ENCODE measurements at regions not wholly inside any gene's neighbourhood (a gene's known extent, or its start where the extent isn't known, plus 50 kb on each side); places are given as distances from the start of the nearest gene placed in this dataset.

DNA sequence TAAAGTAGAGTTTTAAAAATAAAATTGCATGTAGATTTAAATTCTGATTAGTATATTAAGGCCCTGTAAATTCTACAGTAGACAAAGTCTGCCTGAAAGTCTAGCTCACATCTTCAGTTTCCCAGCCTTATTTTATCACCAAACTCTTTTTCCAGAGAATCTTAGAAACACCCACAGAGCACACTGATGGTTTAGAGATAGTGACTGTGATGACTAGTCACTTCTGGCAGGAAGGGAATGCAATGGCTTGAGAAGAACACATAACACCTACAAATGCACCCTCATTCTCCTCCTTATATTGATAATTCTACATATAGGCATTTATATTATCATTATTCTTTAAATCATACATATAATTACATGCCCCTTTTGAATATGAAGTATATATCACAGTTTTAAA lies 232.9 kb downstream of the ARAP2 start:
- TF ChIP-seq YY1 (IDR thresholded peaks at IDR 0.05; ENCODE audit: low read depth), result no peak
- TF ChIP-seq FOXM1 (IDR thresholded peaks at IDR 0.05; ENCODE audit: borderline replicate concordance, low read depth), result no peak
- TF ChIP-seq, protein P1, sequence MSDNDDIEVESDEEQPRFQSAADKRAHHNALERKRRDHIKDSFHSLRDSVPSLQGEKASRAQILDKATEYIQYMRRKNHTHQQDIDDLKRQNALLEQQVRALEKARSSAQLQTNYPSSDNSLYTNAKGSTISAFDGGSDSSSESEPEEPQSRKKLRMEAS (IDR thresholded peaks at IDR 0.05), result no peak
- no peak for TF ChIP-seq CREB1 (IDR thresholded peaks at IDR 0.05; ENCODE audit: low read depth)
- TF ChIP-seq TEAD4 (IDR thresholded peaks at IDR 0.05), result no peak
- no peak for TF ChIP-seq EGR1 (IDR thresholded peaks at IDR 0.05)
- TF ChIP-seq, protein P2, sequence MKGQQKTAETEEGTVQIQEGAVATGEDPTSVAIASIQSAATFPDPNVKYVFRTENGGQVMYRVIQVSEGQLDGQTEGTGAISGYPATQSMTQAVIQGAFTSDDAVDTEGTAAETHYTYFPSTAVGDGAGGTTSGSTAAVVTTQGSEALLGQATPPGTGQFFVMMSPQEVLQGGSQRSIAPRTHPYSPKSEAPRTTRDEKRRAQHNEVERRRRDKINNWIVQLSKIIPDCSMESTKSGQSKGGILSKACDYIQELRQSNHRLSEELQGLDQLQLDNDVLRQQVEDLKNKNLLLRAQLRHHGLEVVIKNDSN (IDR thresholded peaks at IDR 0.05), result no peak
- TF ChIP-seq ZBTB7A (IDR thresholded peaks at IDR 0.05; ENCODE audit: low read depth), result no peak
- TF ChIP-seq CEBPB (IDR thresholded peaks at IDR 0.05), result no peak
- no peak for TF ChIP-seq RAD21 (IDR thresholded peaks at IDR 0.05; ENCODE audit: low read depth)
- no peak for TF ChIP-seq TCF12 (IDR thresholded peaks at IDR 0.05; ENCODE audit: low read depth)
- TF ChIP-seq TAF1 (IDR thresholded peaks at IDR 0.05; ENCODE audit: low read depth), result no peak
- TF ChIP-seq, protein P3, sequence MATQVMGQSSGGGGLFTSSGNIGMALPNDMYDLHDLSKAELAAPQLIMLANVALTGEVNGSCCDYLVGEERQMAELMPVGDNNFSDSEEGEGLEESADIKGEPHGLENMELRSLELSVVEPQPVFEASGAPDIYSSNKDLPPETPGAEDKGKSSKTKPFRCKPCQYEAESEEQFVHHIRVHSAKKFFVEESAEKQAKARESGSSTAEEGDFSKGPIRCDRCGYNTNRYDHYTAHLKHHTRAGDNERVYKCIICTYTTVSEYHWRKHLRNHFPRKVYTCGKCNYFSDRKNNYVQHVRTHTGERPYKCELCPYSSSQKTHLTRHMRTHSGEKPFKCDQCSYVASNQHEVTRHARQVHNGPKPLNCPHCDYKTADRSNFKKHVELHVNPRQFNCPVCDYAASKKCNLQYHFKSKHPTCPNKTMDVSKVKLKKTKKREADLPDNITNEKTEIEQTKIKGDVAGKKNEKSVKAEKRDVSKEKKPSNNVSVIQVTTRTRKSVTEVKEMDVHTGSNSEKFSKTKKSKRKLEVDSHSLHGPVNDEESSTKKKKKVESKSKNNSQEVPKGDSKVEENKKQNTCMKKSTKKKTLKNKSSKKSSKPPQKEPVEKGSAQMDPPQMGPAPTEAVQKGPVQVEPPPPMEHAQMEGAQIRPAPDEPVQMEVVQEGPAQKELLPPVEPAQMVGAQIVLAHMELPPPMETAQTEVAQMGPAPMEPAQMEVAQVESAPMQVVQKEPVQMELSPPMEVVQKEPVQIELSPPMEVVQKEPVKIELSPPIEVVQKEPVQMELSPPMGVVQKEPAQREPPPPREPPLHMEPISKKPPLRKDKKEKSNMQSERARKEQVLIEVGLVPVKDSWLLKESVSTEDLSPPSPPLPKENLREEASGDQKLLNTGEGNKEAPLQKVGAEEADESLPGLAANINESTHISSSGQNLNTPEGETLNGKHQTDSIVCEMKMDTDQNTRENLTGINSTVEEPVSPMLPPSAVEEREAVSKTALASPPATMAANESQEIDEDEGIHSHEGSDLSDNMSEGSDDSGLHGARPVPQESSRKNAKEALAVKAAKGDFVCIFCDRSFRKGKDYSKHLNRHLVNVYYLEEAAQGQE (IDR thresholded peaks at IDR 0.05; ENCODE audit: low read depth), result no peak
- no peak for TF ChIP-seq EP300 (IDR thresholded peaks at IDR 0.05; ENCODE audit: borderline replicate concordance)
- TF ChIP-seq NFIC (IDR thresholded peaks at IDR 0.05), result no peak

DNA sequence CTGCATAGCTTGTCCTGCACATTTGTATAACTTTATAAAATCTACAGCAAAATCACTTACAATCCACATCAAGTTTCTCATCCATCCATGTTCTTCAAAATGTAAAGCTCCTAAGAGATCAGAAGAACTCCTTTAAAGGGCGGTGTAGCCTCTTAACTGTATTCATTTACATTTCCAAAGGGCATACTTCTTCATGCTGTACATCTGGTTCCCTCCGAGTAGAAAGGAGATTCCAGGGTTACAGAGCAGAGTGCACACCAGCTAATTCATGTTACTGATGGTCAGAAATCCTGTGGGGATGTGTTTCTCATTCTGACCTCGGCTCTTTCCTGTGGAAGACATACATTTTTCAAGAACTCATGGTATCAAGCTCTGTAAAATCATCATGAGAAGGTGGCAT lies 231.8 kb downstream of the ARAP2 start:
- TF ChIP-seq, protein P1 (IDR thresholded peaks at IDR 0.05), result no peak
- TF ChIP-seq FOXM1 (IDR thresholded peaks at IDR 0.05; ENCODE audit: borderline replicate concordance, low read depth) (no peak), YY1 (IDR thresholded peaks at IDR 0.05; ENCODE audit: low read depth) (no peak), TCF12 (IDR thresholded peaks at IDR 0.05; ENCODE audit: low read depth) (no peak), TAF1 (IDR thresholded peaks at IDR 0.05; ENCODE audit: low read depth) (no peak), EP300 (IDR thresholded peaks at IDR 0.05; ENCODE audit: borderline replicate concordance) (no peak), NFIC (IDR thresholded peaks at IDR 0.05) (no peak), CEBPB (IDR thresholded peaks at IDR 0.05) (no peak), TEAD4 (IDR thresholded peaks at IDR 0.05) (no peak), ZBTB7A (IDR thresholded peaks at IDR 0.05; ENCODE audit: low read depth) (no peak), CREB1 (IDR thresholded peaks at IDR 0.05; ENCODE audit: low read depth) (no peak)
- TF ChIP-seq, protein P3 (IDR thresholded peaks at IDR 0.05; ENCODE audit: low read depth), result no peak
- TF ChIP-seq, protein P2 (IDR thresholded peaks at IDR 0.05), result no peak

DNA sequence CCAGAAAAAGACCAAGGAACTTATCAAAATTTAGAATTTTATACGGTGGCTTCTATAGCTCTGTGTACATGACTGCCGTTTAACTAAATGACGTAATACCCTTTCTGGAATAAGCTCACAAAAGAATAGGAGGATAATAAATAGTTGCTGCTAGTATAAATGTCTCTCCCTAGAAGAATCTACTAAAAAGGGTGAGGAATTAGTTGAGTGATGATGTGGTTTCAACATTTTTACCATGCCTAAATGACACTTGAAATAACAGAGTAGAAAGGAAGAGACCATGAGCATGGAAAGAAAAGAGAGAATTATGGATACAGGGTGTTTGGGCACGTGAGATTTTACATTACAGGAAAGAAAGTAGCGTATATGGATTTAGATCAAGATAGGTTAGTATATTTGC lies 231.1 kb downstream of the ARAP2 start:
- TF ChIP-seq CREB1 (IDR thresholded peaks at IDR 0.05; ENCODE audit: low read depth) (no peak), FOXM1 (IDR thresholded peaks at IDR 0.05; ENCODE audit: borderline replicate concordance, low read depth) (no peak), EP300 (IDR thresholded peaks at IDR 0.05; ENCODE audit: borderline replicate concordance) (no peak), CEBPB (IDR thresholded peaks at IDR 0.05) (no peak), TEAD4 (IDR thresholded peaks at IDR 0.05) (no peak), NFIC (IDR thresholded peaks at IDR 0.05) (no peak)
- TF ChIP-seq, protein P2 (IDR thresholded peaks at IDR 0.05), result no peak
